ENCODE measurements at regions not wholly inside any gene's neighbourhood (a gene's known extent, or its start where the extent isn't known, plus 50 kb on each side); places are given as distances from the start of the nearest gene placed in this dataset.
A peak's percentile ranks its signal among the peaks of the same experiment; 100 is the strongest.

DNA sequence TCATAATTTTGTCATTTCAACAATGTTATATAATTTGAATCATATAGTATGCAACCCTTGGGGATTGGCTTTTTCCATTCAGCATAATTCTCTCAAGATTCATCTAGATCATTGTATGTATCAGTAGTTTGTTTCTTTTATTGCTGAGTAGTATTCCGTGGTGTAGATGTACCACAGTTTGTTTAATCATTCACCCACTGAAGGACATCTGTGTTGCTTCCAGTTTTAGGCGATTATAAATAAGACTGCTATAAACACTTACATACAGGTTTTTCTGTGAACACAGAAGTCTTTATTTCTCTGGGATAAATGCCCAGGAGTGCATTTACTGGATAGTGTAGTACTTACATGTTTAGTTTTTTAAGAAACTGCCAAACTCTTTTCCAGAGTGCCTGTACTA lies 374.1 kb downstream of the DEPDC1B start:
- Histone ChIP-seq H3K9me3 (peaks cover 0 to 1% (median 0%) of the 10 kb centered on the region in 3 donors), H3K36me3 (no peaks in the 10 kb centered on the region), H3K27ac (no peak overlapping the region), H3K4me1 (no peaks in the 10 kb centered on the region), H3K27me3 (no peaks in the 10 kb centered on the region), H3K4me3 (no peak overlapping the region)
- no peak for TF ChIP-seq CTCF (IDR thresholded peaks at IDR 0.05)
- no peak for TF ChIP-seq POLR2A (IDR thresholded peaks at IDR 0.05)
- 56 to 70% methylated on average over 2 of the region's 2 CpGs for WGBS, 2 donors
- intact Hi-C loops (cut with DNase I): no loop called here
- DNase-seq: no peak

GRCh38 chr5:60323596-60323995 lies 376.4 kb downstream of the DEPDC1B start:
- Histone ChIP-seq H3K27me3 (no peaks in the 10 kb centered on the region), H3K27ac (no peak overlapping the region), H3K36me3 (no peaks in the 10 kb centered on the region), H3K4me3 (no peak overlapping the region), H3K9me3 (peaks cover 0 to 11% (median 11%) of the 10 kb centered on the region in 3 donors), H3K4me1 (no peaks in the 10 kb centered on the region)
- intact Hi-C loops (cut with DNase I): no loop called here
- no peak for TF ChIP-seq POLR2A (IDR thresholded peaks at IDR 0.05)
- no peak for TF ChIP-seq CTCF (IDR thresholded peaks at IDR 0.05)
- 75% methylated on average over 3 of the region's 3 CpGs for whole genome bisulfite sequencing, 2 donors
- DNase-seq: no peak

GRCh38 chr5:60312098-60312497 lies 387.9 kb downstream of the DEPDC1B start:
- no peak for DNase-seq
- Histone ChIP-seq H3K27me3 (no peaks in the 10 kb centered on the region), H3K9me3 (no peaks in the 10 kb centered on the region), H3K4me3 (no peak overlapping the region), H3K27ac (no peak overlapping the region), H3K4me1 (no peaks in the 10 kb centered on the region), H3K36me3 (no peaks in the 10 kb centered on the region)
- TF ChIP-seq CTCF (IDR thresholded peaks at IDR 0.05): no peak
- TF ChIP-seq POLR2A (IDR thresholded peaks at IDR 0.05): no peak
- intact Hi-C loops (cut with DNase I): no loop called here
- WGBS, 2 donors: 73 to 85% methylated on average over 2 of the region's 2 CpGs

GRCh38 chr5:60299944-60300343 lies 400.0 kb downstream of the DEPDC1B start:
- intact Hi-C loops (cut with DNase I): no loop called here
- DNase-seq: no peak
- Histone ChIP-seq H3K4me1 (no peaks in the 10 kb centered on the region), H3K4me3 (no peak overlapping the region), H3K27ac (no peak overlapping the region), H3K27me3 (no peaks in the 10 kb centered on the region), H3K36me3 (no peaks in the 10 kb centered on the region), H3K9me3 (no peaks in the 10 kb centered on the region)
- WGBS, 2 donors: 56 to 67% methylated on average over 2 of the region's 2 CpGs
- no peak for TF ChIP-seq POLR2A (IDR thresholded peaks at IDR 0.05)
- TF ChIP-seq CTCF (IDR thresholded peaks at IDR 0.05): no peak

DNA sequence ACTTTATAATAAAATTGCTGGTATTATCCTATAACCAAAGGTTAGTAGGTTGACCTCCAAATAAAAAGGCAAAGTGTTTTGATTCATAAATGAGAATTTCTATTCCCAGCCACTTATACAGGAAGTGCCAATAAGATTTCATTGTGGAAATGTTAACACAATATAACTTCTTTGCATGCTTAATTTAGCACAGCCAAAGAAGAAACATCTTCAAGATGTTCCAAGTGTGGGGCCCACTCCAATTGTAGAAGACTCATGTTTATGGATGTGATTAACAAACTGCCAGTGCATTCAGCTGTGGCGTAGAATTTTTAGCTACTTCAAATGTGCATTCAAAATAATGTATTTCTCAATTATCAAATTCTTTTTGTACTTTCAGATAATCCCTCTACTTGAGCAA lies 402.3 kb downstream of the DEPDC1B start:
- no peak for DNase-seq
- no peaks in the 10 kb centered on the region for H3K36me3 ChIP-seq
- WGBS, 2 donors: 42 to 45% methylated on average over 1 of the region's 1 CpG
- H3K9me3 ChIP-seq: no peaks in the 10 kb centered on the region
- no peak overlapping the region for H3K4me3 ChIP-seq
- no peaks in the 10 kb centered on the region for H3K27me3 ChIP-seq
- H3K4me1 ChIP-seq: no peaks in the 10 kb centered on the region
- TF ChIP-seq POLR2A (IDR thresholded peaks at IDR 0.05): no peak
- no peak for TF ChIP-seq CTCF (IDR thresholded peaks at IDR 0.05)
- peak overlapping the region in 1 of 4 donors; percentile 15 for H3K27ac ChIP-seq
- intact Hi-C loops (cut with DNase I): no loop called here
